Stimulated activated CD4-positive, alpha-beta T cell treated with anti-CD3 and anti-CD28 coated beads, TNF-alpha, amount 100 ng/mL, for 24 hours (primary cell): ENCODE measurements at regions not wholly inside any gene's neighbourhood (a gene's known extent, or its start where the extent isn't known, plus 50 kb on each side); places are given as distances from the start of the nearest gene placed in this dataset.

ENCODE experiments used
- DNase-seq, 3 experiments: peaks; one replicate each; pipeline ENCODE4 v3.0.0-alpha.2; 2020; ENCODE audit warnings: low read depth in 3 of 3

DNA sequence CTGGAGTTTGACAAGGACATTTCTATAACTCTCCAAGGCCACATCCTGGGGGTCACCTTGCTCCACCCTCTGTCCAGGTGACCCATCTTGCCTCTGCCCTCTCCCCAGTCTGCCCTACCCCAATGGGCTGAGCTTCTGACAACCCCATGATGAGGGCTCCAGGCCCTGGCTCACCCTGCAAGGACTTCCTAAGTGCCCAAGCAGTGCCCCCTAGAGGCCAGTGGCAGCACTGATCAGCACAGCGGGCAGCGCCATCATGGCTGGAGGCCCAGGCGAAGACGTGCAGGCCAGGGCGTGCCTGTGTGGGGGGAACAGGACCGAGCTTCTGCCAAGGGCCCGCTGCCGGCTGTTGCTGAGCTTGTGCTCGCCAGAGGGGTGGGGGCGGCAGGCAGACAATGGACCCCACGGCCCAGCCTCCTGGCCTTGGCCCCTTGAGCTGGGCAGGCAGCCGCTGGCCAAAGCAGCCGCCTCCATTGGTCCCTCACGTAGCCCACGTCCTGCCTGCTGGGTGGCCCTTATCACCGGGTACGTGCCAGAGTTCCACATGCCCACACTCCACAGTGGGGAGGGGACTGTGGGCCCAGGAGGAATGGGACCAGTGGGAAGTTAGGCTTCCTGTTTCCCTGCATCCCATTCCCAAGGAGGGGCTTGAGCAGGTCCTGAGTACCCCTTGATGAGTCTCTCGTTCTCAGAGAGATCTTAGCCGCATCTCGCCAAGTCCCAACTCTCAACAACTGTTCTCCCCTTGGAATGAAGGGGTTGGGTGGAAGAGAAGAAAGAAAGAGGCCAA is 64.3 kb downstream of the MRPL14 start:
- peak in 1 of 3 experiments; percentile 49 for DNase-seq

DNA sequence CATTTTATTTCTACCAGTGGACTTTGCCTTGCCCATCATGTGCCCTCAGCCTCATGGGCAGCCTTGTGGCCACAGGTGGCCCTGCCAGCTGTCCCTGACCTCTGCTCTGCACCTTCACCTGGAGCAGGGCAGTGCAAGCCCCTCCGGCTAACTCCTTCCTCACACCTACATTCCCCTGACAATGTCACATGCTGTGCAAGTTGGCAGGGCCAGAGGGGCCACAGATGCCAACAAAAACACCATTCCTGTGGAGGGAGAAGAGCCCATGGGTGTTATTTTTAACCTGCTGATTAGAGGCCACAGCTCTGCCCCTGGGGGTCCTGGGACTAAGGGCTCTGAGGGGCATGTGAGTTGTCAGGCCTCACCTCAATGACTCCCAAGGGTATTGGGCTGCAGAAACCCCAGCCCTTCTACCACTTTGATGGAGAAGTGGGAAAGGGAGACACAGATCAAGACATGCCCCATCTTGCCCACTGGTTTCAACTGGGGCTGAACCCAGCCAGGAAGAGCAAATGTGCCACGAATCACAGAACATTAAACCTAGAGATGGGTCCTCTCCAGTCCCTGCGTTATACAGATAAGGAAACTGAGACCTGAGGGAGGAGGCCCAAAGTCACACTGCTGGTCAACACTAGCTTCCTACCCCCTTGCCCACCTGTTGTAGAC is 65.0 kb downstream of the MRPL14 start:
- DNase-seq: no peak

DNA sequence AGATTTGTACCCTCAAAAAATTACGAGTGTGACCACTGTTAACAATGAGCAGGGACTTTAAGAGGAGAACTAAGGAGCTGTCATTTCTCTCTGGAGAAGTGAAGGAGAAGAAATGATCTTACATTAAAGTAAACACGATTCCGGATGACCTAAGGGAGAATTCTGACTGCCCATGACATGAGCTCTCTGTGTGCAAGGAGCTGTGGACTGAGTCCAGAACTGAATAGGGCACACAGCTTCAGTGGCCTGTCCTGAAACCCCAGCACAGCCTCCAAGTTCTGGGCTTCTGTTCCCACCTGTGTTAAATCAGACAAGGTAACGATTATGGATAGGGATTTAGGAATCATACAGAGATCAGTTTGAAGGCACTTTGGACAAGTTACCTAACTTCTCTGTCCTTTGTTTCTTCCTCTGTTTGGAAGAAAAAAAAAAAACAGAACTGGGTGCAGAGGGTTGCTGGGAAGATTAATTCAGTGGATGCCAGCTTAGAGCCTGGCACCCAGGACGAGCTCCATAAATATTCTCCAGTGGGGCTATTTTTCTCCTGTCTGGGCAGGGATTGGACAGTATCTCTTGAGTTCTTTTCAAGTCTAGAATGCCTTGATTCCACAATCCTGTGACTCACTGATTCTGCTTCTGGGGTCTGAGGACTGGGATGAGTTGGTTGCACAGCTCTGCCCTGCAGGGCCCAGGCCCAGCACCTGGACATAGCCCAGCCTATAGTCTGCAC is 65.7 kb downstream of the MRPL14 start:
- no peak for DNase-seq

DNA sequence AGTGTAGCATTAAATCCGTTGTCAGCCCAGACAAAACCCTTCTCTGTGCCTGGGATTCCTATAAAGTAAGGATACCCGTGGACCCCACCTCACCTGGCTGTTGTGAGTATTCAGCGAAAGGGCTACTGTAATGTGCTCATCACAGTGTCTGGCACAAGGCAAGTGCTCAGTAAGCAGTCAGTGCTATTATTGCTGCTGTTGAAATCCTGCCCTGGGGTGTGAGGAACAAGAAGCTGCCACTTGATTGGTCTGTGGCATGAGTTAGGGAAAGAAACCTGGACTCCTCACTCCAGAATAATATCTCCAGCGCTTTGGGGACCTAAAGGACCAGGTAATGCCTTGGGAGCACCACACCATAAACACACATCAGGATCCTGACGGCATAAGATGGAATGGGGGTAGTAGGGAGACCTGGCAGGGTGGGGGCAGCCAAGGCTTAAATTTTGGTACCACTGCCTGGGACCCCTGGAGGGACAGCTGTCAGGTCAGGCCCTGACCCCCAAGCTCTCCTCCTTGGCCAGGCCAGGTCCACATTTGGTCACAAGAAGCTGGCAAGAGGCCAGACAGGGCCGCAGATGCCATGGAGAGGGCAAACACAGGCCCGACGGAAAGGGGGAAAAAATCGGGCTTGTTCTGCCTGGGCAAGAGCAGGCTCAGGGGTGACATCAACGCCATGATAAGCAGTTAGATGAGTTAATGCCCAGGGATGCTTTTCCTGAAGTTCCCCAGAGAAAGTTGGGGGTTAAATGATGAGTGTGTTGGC is 66.5 kb downstream of the MRPL14 start:
- no peak for DNase-seq

DNA sequence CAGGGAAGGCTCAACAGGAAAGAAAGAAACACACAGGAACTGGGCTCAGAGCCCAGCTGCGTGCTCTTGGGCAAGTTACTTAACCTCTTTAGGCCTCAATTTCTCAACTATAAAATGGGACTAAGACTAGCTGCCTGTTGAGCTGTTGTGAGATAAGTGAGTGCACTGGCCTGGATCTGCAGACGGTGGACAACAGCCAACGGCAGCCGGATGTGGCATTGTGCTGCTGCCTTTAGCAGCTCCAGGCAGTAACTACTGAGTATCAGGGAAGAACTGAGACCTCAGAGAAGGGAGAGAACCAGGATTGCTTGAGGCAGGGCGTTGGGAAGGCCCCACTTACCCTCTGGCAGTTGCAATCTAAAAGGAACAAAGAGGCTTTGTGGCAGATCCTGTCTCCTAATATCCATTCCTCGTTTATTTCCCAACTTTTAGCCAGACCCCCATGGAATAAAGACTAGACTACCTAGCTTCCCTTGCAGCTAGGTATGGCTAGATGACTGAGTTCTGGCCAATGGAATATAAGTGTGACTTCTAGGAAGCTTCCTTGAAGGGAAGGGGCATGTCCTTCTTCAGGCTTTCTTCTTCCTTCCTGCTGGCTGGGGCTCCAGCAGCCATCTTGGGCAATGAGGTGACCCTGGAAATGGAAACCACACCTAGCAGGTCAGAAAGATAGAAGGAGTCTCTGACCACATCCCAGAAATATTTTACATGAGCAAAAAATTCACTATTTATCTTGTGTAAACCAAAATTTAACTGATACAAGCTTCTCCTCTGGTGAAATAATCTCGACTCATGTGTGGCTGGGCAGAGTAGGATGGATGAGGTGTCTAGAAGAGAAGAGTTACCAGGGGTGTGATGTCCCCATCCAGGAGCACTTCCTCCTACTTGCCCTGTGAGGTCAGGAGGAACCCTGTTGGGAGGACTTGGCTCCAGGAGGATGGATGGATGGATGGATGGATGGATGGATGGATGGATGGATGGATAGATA is 67.6 kb downstream of the MRPL14 start:
- DNase-seq: no peak

DNA sequence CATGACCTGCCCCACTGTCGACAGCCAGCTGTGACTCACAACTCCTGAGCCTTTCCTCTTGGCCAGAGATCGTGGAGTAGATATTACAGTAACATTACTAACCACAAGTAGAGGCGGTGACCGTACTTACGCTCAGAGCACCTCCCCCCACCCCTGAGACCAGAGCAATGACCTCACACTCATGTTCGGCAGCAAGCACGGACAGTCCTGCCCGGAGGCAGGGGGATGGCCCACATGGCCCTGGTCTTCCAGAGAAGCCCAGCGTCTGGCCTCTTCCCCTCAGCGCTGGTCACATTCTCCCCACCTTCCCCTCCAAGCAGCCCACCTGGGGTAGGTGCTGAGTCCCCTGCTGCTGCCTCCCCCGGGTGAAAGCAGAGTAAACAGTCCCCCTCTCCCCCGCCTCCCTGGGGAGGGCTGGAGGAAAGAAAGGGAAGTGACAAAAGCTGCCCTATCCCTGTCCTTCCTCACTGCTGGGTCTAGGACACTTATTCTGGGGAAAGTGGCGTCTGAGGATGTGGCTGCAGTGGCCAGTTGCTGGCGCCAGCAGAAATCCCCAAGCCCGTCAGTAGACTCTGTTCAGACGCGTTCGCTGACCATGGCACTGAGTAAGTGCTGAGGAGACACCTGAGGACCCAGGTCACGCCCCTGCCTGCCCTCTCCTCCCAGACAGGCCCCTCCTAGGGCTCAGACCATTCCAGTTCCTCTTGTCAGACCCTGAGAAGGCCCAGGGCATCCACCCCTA is 68.5 kb downstream of the MRPL14 start:
- DNase-seq: no peak

DNA sequence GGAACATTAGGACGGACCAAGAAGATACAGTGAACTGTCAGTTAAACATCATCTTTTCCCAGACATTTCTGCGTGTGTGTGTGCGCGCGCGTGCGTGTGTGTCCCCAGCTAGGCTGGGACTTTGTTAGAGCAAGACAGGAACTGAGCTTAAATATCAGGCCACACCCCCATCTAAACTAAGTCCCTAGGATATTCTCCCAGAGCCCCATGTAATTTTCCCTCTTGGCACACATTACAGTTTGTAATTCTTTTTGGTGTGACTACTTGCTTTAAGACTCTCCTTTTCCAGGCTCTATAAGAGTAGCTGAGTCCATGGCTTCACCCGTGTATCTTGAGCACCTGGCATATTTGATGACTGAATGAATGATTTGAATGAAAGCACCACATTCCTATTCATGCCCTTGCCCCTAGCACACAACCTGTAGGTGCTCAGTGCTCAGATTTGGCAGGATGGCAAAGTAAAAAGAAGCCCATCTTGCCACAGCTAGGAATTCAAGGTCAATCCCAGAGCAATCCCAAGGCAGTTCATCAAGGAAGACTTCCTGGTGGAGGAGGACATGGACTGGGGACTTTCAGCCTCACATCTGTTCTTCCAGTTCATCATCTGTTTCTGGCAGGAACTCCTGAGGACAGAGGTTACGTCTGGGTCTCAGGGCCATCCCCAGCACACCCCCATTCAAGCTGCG is 69.2 kb downstream of the MRPL14 start:
- no peak for DNase-seq

DNA sequence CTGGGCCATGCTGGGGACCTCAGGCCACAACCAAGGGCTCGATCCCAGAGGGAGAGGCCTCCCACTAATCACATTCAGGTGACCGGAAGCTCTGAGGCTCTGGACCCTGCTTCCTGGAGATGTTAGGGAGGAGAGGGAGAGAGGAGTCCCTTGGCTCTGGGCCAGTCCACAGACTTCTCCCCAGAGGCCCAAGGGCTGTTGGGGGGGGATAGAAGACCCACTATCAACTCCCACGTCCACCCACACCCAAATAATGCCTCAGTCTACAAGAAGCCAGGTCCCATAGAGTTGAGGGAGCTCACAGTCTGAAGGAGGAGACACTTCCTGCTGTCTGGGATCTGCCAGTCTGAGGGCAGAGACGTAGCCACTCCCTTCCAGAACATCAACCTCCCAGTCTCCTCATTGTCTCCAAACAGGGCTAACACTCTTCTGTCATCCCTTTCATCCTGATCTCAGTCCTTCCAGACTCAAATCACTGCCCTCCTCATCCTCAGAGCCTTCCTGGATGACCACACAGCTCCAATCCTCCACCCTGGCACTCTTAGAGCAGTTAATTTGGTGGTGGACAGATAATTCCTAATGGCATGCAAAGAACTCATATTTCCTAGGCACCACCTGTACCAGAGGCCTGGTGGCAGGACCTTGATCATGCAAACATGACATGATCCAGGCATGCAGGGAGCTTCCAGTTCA is 69.9 kb downstream of the MRPL14 start:
- DNase-seq: no peak

DNA sequence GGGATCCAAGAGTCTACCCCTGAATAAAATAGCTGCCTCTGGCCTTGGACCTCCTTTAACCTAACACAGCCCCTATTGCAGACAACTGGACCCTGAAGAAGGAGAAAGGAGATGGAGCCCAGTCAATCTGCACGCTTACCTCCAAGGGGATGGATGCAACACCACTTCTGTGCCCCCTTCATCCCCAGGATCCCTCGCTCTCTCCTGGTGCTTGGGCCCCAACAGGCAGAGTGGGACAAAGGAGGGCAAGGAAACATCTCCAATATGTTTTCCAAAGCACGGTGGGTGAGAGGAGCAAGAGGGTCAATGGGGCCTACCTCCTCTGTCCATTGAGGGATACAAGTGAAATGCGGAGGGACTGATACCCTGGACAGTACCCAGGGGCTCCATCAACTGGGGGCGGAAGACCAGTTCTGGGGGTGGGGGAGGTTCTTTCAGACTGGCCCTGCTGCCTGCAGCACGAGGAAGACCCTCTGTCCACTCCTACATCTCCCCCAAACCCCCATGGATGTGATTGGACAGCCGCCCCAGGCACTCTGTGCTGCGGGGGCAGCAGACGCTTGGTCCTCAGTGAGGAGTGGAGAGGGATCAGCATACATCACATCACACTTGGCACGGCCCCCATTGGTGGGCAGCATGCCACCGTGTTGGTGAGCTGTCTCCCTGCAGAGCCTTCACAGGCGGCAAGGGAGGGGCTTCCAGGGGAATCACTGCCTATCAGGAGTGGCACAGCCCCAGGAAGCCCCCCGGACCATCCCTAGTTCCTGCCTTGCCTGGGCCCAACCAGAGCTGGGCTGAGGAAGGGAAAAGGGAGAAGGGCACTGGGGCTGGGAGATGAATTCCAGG is 70.6 kb downstream of the MRPL14 start:
- DNase-seq: no peak

DNA sequence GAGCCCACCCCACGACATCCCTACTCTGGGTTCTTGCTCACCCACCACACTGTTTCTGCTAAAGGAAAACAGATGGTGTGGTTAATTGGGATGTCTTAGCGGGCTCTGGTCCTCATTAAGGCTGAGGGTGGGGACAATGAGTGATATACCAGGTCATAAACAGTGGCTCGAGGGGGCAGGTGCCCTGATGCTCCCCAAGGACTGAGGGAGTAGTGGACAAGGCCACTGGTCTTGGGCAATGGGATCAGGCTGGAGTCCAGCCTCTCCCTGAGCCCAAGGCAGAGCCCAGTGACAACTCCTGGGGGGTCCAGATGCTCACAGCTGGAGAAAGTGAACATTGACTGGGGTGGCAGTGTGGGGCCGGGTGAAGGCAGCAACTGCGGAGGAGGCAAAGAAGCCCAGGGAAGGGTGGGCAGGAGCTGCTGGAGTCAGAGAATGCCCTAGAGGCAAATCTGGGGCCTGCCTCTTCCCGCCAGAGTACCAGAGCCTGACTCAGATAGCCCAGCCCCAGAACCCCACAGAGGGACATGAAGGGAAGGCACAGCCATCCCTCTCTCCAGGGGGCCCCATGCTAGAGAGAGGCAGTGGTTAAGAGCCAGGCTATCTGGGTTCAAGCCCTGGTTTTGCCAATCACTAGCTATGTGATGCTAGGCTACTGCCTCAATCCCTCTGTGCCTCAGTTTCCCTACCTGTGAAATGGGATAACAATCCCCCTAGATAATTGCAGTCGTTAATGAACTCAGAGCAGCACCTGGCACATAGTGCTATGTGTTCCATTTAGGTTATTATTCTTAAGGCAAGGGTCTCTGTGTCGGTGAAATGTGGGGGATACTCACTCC is 72.3 kb downstream of the MRPL14 start:
- no peak for DNase-seq

DNA sequence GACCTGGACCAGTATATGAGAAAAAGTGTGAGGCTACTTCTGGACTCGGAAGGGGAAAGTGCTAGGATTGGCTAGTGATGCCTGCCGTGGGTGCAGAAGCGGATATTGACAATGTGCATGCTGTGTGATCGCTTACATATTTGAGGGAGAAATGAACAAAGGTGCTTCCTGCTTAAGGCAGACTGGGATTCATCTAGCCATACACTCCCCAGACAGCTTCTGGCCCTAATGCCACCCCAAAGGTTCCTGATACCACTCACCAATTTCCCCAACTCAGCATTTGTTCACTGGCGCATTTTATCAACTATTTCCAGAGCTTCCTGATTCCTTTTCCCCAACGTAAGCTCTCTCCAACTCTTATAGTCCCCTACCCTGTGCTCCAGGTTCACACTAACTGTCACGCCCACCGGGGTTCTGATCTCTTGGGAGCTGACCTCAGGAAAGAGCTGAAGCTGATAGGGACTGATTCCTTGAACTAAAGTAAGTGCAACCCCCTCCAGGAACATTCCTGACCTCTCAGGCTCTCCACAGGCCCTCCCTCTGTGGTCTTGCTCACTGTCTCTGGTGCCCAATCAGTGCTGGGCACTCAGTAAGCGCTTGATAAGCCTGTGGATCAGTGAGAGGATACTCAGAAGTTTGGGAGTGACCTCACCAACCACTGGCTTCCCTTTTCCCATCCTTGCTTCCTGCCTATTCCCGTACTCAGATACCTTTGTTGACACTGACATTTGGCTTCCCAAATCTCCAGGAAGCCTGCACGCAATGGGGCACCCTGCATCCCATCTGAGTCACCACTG is 73.3 kb downstream of the MRPL14 start:
- DNase-seq: no peak

DNA sequence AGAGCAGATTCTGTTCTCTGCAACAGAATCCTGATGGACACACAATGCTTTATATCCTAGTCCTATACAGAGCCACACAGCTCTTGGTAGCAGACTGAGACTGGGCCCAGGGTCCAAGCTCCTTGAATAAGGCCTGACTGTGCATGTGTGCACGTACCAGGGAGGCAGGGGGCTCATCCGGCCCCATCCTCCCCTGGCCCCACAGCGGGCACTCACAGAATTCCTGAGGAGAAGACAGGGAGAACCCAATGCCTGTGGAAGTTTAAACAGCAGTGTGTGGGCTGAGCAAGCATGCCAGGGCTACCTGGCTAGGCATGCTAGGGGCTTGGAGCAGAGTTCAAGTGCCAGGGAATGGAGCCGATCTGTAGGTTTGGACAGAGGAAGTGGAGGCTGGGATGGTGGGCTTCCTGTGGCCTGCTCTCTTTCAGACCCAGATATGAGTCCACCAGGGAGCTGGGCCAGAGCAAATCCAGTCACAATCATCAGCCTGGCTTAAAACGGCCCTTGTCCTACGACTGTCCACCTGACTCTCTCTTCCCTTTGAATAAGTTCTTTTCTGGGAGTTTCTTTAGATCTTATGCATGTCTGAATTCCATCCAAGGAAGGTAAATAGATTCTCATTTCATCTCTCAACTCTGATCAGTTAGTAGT is 74.0 kb downstream of the MRPL14 start:
- no peak for DNase-seq

DNA sequence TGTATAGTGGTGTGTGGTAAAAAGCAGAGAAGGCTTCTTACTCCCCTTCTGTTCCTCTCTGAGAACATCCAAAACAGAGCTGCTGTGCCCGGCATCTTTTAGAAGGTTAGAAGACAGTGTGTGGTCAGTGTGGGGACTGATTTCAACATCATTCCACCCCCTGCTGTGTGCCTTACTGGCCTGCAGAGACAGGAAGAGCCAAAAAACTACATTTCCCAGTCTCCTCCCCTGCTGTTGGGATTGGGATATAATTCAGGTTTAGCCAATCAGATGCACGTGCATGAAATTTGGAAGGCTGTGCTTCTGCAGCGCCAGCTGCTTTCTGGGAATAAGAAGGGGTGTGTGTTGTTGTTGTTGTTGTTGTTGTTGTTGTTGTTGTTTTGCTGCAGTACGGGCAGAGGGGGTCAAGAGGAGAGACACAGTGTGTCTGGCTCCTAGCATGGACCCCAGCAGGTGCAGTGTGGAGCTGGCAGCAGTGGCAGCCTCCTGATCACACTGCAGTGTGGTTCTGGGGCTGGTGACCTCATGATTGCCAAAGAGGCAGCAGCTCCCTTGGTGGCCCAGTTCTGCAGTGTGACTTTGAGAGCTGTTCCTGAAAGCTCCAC is 74.7 kb downstream of the MRPL14 start:
- no peak for DNase-seq

DNA sequence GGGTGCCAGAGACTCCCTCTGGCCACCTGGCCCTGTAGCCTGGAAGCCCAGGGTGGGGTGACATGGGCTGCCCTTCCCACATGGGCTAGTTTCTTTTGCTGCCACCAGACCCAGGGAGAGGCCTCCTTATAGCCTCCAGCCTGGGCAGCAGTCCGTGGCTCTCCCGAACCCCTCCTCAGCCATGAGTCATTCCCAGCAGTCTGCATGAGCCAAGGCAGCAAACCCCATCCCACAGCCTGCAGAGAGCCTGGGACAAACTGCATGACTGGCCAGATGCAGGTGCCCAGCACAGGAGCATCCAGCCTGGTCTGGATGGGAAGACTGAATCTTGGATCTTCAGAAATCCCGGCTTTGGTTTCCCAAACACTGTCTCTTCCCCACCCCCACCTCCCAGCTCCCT is 75.7 kb downstream of the MRPL14 start:
- no peak for DNase-seq

DNA sequence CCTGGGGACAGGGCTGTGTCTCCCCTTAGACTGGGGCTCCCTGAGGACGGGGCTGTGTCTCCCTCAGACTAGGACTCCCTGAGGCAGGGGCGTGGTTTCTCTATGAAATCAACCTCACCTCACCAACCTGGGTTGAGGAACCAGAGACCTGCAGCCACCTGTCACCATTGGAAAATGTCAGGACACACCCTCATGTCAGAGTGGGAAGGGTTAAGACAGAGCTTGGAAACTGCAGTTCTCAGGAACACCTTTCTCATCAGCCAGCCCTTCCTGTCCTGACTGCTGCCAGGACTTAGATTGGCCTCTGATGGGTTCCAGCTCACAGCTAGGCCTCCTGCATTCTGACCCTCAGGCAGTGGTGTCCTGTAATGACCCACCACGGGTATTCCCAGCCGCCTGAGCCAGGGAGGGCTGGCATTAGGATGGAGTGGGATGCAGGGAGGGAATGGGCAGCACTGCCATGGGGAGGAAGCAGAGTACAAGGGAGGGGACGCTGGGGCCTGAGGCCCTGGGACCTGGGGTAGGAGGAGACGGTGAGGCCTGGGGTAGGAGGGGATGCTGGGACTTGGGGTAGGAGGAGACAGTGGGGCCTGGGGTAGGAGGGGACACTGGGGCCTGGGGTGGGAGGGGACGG is 76.3 kb downstream of the MRPL14 start:
- DNase-seq: no peak
